ENCODE measurements at regions not wholly inside any gene's neighbourhood (a gene's known extent, or its start where the extent isn't known, plus 50 kb on each side); places are given as distances from the start of the nearest gene placed in this dataset.

- no peak for DNase-seq
These were observed 122.7 kb upstream of the ADCY1 start for GRCh38 chr7:45451342-45452035.

GRCh38 chr7:45454771-45455170 lies 119.4 kb upstream of the ADCY1 start:
- no peak for DNase-seq
- no peak for TF ChIP-seq GATA1 (IDR thresholded peaks at IDR 0.05; ENCODE audit: low read depth, low read length)
- TF ChIP-seq POLR2A (IDR thresholded peaks at IDR 0.05; ENCODE audit: low read length), result no peak

More at GRCh38 chr7:45451342-45452035, 122.7 kb upstream of the ADCY1 start:
- TF ChIP-seq POLR2A (IDR thresholded peaks at IDR 0.05; ENCODE audit: low read length) (no peak), GATA1 (IDR thresholded peaks at IDR 0.05; ENCODE audit: low read depth, low read length) (no peak)

- no peak for TF ChIP-seq POLR2A (IDR thresholded peaks at IDR 0.05; ENCODE audit: low read length)
- no peak for DNase-seq
These were observed 118.5 kb upstream of the ADCY1 start for GRCh38 chr7:45455662-45456061.

DNA sequence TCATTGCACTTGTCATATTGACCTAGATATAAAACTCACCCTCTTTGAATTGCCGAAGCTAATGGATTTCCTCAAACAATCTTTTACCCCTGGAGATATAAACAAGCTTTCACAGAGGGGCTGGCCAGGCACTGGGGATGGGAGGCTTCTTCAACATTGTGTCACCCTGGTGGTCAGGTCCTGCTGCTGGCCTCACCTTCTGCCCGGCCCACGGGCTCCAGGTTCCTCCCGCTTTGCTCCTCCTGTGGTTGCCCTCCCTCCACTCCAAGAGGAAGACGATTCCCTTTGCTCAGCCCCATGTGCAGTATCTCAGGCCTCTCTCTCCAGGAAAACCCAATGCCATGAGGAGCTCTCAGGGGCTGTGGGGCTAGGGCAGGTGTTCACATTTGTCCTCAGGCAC lies 118.1 kb upstream of the ADCY1 start:
- DNase-seq, result no peak
- TF ChIP-seq POLR2A (IDR thresholded peaks at IDR 0.05; ENCODE audit: low read length), result no peak
- TF ChIP-seq GATA1 (IDR thresholded peaks at IDR 0.05; ENCODE audit: low read depth, low read length), result no peak

GRCh38 chr7:45456747-45457524 lies 117.2 kb upstream of the ADCY1 start:
- no peak for DNase-seq
- TF ChIP-seq POLR2A (IDR thresholded peaks at IDR 0.05; ENCODE audit: low read length), result no peak
- no peak for TF ChIP-seq GATA1 (IDR thresholded peaks at IDR 0.05; ENCODE audit: low read depth, low read length)

- DNase-seq, result no peak
- TF ChIP-seq POLR2A (IDR thresholded peaks at IDR 0.05; ENCODE audit: low read length) (no peak), GATA1 (IDR thresholded peaks at IDR 0.05; ENCODE audit: low read depth, low read length) (no peak)
These were observed 116.6 kb upstream of the ADCY1 start for GRCh38 chr7:45457591-45457990.

DNA sequence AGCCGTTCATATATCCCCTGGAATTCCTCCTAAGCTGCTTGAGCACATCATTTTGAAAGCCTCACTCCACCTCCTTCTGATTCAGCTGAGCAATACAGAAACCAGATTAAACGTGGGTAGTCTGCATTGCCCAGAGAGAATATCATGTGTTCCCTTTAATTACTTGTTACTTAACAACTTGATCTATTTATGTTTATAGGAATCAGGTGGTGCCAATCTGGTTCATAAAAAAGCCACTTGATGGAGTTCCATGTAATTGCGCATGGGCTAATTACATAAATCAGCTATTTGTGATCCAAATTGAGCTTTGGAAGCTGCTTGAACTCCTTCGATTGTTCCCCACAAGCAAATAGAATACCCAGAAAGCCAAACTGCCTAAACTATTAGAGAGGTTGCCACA lies 114.7 kb upstream of the ADCY1 start:
- DNase-seq, result no peak

GRCh38 chr7:45460379-45460778 lies 113.8 kb upstream of the ADCY1 start:
- no peak for DNase-seq
- TF ChIP-seq GATA1 (IDR thresholded peaks at IDR 0.05; ENCODE audit: low read depth, low read length) (no peak), POLR2A (IDR thresholded peaks at IDR 0.05; ENCODE audit: low read length) (no peak)

More for the DNA sequence above, 114.7 kb upstream of the ADCY1 start:
- TF ChIP-seq GATA1 (IDR thresholded peaks at IDR 0.05; ENCODE audit: low read depth, low read length) (no peak), POLR2A (IDR thresholded peaks at IDR 0.05; ENCODE audit: low read length) (no peak)

DNA sequence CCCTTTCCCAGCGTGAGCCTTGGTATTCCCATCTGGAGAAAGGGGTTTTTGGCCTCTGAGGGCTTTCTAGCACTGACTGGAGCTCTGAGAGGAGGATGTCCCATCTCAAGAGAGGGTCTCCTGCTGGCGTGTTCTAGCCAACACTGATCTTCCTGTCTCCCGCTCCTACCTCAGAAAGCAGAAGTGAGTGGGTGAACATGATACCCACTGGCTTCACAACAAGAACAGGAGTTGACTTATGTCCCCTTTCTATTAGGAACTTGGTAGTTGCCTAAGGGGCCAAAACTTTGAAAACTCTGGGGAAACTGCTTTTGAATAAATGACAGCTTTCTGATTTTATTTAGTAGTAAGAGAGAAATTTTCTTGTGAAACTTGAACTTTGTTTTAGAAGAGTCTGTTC lies 113.1 kb upstream of the ADCY1 start:
- TF ChIP-seq POLR2A (IDR thresholded peaks at IDR 0.05; ENCODE audit: low read length) (no peak), GATA1 (IDR thresholded peaks at IDR 0.05; ENCODE audit: low read depth, low read length) (no peak)
- no peak for DNase-seq

DNA sequence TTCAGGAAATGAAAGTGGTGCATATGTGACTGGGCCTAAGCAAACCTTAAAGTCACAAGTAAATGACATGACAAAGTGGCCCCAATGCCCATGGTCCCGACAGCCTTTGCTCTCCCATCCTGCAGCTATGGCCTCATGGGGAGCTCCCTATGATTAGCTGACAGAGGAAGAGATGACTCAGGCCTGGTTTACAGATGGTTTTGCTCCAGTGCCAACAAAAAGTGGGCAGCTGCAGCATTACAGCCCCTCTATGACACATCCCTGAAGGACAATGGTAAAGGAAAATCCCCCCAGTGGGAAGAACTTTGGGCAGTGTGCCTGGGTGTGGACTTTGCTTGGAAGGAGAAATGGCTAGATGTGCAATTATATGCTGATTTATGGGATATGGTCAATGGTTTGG lies 105.1 kb upstream of the ADCY1 start:
- no peak for DNase-seq
- TF ChIP-seq POLR2A (IDR thresholded peaks at IDR 0.05; ENCODE audit: low read length) (no peak), GATA1 (IDR thresholded peaks at IDR 0.05; ENCODE audit: low read depth, low read length) (no peak)

- TF ChIP-seq GATA1 (IDR thresholded peaks at IDR 0.05; ENCODE audit: low read depth, low read length), result no peak
- no peak for TF ChIP-seq POLR2A (IDR thresholded peaks at IDR 0.05; ENCODE audit: low read length)
- DNase-seq, result no peak
These were observed 104.1 kb upstream of the ADCY1 start for GRCh38 chr7:45470031-45470430.

- no peak for DNase-seq
- TF ChIP-seq POLR2A (IDR thresholded peaks at IDR 0.05; ENCODE audit: low read length) (no peak), GATA1 (IDR thresholded peaks at IDR 0.05; ENCODE audit: low read depth, low read length) (no peak)
These were observed 94.4 kb upstream of the ADCY1 start for GRCh38 chr7:45479781-45480180.

DNA sequence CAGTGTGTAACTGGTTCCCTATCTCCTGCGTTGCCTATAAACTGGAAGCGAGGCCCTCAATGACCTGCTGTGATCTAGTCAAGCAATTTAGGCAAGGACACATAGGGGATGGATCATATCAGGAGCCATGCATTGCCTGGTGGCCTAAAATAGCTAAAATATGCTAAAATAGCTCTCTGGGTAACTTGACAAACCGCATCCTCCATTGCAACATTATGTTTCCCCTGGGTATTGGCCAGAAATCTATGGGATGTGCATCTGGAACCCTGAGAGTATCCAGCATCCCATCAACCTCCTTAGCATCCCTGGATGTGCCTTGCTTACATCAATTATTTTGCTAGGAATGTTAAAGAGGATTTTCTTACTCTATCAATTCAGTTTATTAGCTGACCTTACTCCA lies 91.7 kb upstream of the ADCY1 start:
- TF ChIP-seq GATA1 (IDR thresholded peaks at IDR 0.05; ENCODE audit: low read depth, low read length), result no peak
- TF ChIP-seq POLR2A (IDR thresholded peaks at IDR 0.05; ENCODE audit: low read length), result no peak
- DNase-seq, result no peak

DNA sequence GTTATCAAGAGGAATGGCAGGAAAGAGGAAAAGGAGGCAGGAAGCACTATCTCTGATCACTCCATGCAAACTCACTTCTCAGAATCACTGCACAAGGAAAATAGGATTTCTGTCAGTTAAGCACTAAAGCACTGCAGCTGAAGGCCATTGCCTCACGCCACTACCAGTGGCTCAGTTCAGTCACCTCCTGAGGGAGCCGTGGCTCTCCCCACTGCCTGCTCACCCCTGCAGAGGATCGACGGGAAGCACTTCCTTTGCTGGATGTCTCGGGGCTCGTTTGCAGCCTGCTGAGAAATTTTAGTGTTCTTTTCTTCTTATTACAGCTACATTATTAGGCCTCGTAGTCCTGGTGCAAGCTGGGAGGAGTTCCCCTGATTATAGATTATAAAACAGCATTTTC lies 90.1 kb upstream of the ADCY1 start:
- TF ChIP-seq GATA1 (IDR thresholded peaks at IDR 0.05; ENCODE audit: low read depth, low read length) (no peak), POLR2A (IDR thresholded peaks at IDR 0.05; ENCODE audit: low read length) (no peak)
- DNase-seq, result no peak

- TF ChIP-seq POLR2A (IDR thresholded peaks at IDR 0.05; ENCODE audit: low read length) (no peak), GATA1 (IDR thresholded peaks at IDR 0.05; ENCODE audit: low read depth, low read length) (no peak)
- DNase-seq, result no peak
These were observed 87.6 kb upstream of the ADCY1 start for GRCh38 chr7:45486575-45486974.
